ENCODE measurements at regions not wholly inside any gene's neighbourhood (a gene's known extent, or its start where the extent isn't known, plus 50 kb on each side); places are given as distances from the start of the nearest gene placed in this dataset.
"Not testable (repeated sequence)": the region's sequence is repeated elsewhere in the genome, so short reads cannot be mapped to it uniquely, and the experiment has no call there.

DNA sequence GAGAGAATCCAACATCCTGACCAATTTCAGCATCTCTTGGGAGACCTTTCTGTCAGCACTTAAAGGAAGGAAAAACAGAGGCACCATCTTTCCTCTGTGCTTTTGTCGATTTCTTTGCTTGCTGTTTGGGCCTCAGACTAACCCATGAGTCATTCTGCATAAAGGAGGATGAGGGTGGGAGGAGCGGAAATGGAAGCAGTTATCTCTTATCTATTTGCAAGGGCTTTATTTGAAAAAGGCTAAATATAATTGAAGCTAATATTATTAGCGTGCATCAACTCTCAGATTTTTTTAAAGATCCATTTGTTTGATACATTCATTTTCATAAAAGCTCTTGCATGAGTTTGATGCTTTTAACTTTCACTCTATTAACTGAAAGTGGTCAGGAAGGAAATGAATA is 72.9 kb downstream of the ZNF622 start:
- Mint-ChIP-seq H3K36me3 (no peaks in the 10 kb centered on the region), H3K9me3 (no peaks in the 10 kb centered on the region), H3K4me1 (no peaks in the 10 kb centered on the region), H3K4me3 (no peak overlapping the region), H3K27ac (no peak overlapping the region)
- DNase-seq (ENCODE audit: low spot score in 2 of 2) = no peak
- no peak for ATAC-seq

DNA sequence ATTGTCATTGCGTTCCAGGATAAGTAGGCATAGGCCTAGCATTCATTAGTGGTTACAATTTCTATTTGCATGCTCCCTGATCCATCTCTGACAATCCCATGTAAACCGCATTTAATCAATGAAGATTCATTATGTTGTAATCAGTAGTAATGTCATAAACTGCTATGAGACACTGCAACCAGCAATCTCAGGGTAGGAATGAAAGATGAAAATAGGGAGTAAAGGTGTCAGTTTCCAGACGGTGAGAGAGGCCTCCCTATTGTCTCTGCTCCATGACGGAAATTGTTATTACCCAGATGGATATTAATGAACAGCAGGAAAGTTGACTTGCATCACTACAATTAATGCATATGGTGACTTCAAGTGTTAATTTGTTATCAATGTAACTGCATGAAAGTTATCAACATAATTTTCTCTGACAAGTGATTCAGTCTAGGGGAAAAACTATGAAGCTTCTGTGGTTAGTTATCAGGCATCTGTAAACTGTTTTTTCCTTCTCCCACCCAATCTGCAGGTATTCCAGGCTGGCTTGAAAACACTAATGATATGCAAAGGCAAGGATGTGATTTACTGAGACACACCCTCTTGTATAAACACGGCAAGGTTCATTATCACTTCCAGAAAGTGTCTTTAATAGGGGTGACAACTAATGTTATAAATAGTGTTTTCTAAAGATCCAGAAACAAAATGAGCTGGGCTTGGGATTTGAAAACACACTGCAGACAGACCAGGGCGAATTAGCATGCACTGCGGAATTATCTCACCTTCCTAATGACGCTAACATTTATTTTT is 73.5 kb downstream of the ZNF622 start:
- H3K27ac Mint-ChIP-seq = no peak overlapping the region
- H3K9me3 Mint-ChIP-seq = no peaks in the 10 kb centered on the region
- no peaks in the 10 kb centered on the region for H3K36me3 Mint-ChIP-seq
- no peak overlapping the region for H3K4me3 Mint-ChIP-seq
- ATAC-seq (no peak), DNase-seq (ENCODE audit: low spot score in 2 of 2) (no peak)
- no peaks in the 10 kb centered on the region for H3K4me1 Mint-ChIP-seq

- no peaks in the 10 kb centered on the region for H3K36me3 Mint-ChIP-seq
- no peak for ATAC-seq
Measured at GRCh38 chr5:16390825-16391224, 74.8 kb downstream of the ZNF622 start.

GRCh38 chr5:16385516-16386090 is 80.0 kb downstream of the ZNF622 start:
- Mint-ChIP-seq H3K36me3 (no peaks in the 10 kb centered on the region), H3K4me1 (no peaks in the 10 kb centered on the region), H3K9me3 (no peaks in the 10 kb centered on the region), H3K27ac (no peak overlapping the region), H3K4me3 (no peak overlapping the region)
- no peak for ATAC-seq
- no peak for DNase-seq (ENCODE audit: low spot score in 2 of 2)

More at GRCh38 chr5:16390825-16391224, 74.8 kb downstream of the ZNF622 start:
- H3K4me3 Mint-ChIP-seq = no peak overlapping the region
- no peaks in the 10 kb centered on the region for H3K9me3 Mint-ChIP-seq
- no peak for DNase-seq (ENCODE audit: low spot score in 2 of 2)
- no peak overlapping the region for H3K27ac Mint-ChIP-seq
- H3K4me1 Mint-ChIP-seq = no peaks in the 10 kb centered on the region

DNA sequence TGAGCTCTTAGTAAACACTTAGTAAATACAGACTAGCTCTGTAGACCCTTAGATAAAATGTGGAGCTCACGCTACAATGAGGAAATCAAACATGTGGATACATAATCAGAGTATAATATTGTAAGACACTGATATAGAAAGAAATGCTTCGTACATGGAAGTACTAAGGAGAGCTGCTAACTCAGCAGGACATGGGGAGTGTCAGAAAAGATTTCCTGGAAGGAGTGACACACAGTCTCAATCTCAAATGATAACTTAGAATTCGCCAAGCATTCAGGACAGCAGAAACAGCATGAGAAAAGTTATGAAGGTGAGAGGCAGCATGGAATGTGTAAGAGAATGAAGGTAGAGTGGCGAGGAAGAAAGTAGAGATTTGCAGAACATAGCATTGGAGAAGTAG is 80.8 kb downstream of the ZNF622 start:
- DNase-seq (ENCODE audit: low spot score in 2 of 2) (no peak), ATAC-seq (no peak)
- no peaks in the 10 kb centered on the region for H3K4me1 Mint-ChIP-seq
- no peak overlapping the region for H3K27ac Mint-ChIP-seq
- no peak overlapping the region for H3K4me3 Mint-ChIP-seq
- no peaks in the 10 kb centered on the region for H3K36me3 Mint-ChIP-seq
- H3K9me3 Mint-ChIP-seq = no peaks in the 10 kb centered on the region

GRCh38 chr5:16384222-16384621 is 81.4 kb downstream of the ZNF622 start:
- Mint-ChIP-seq H3K27ac (no peak overlapping the region), H3K4me3 (no peak overlapping the region), H3K4me1 (no peaks in the 10 kb centered on the region), H3K9me3 (no peaks in the 10 kb centered on the region), H3K36me3 (no peaks in the 10 kb centered on the region)
- no peak for ATAC-seq
- DNase-seq (ENCODE audit: low spot score in 2 of 2) = no peak

GRCh38 chr5:16383544-16384052 is 82.0 kb downstream of the ZNF622 start:
- no peak overlapping the region for H3K27ac Mint-ChIP-seq
- DNase-seq (ENCODE audit: low spot score in 2 of 2) = no peak
- no peaks in the 10 kb centered on the region for H3K36me3 Mint-ChIP-seq

GRCh38 chr5:16382047-16382446 is 83.6 kb downstream of the ZNF622 start:
- no peaks in the 10 kb centered on the region for H3K9me3 Mint-ChIP-seq
- H3K4me1 Mint-ChIP-seq = no peaks in the 10 kb centered on the region
- ATAC-seq (no peak), DNase-seq (ENCODE audit: low spot score in 2 of 2) (no peak)
- no peak overlapping the region for H3K27ac Mint-ChIP-seq
- no peaks in the 10 kb centered on the region for H3K36me3 Mint-ChIP-seq
- no peak overlapping the region for H3K4me3 Mint-ChIP-seq

More at GRCh38 chr5:16383544-16384052, 82.0 kb downstream of the ZNF622 start:
- Mint-ChIP-seq H3K9me3 (no peaks in the 10 kb centered on the region), H3K4me1 (no peaks in the 10 kb centered on the region), H3K4me3 (no peak overlapping the region)
- no peak for ATAC-seq

- Mint-ChIP-seq H3K9me3 (no peaks in the 10 kb centered on the region), H3K36me3 (no peaks in the 10 kb centered on the region), H3K4me1 (no peaks in the 10 kb centered on the region), H3K27ac (no peak overlapping the region), H3K4me3 (no peak overlapping the region)
- DNase-seq (ENCODE audit: low spot score in 2 of 2) (no peak), ATAC-seq (no peak)
Measured at GRCh38 chr5:16378762-16379161, 86.8 kb downstream of the ZNF622 start.

- Mint-ChIP-seq H3K4me1 (no peaks in the 10 kb centered on the region), H3K4me3 (no peak overlapping the region), H3K9me3 (no peaks in the 10 kb centered on the region), H3K27ac (no peak overlapping the region), H3K36me3 (no peaks in the 10 kb centered on the region)
- DNase-seq (ENCODE audit: low spot score in 2 of 2) (no peak), ATAC-seq (no peak)
Measured at GRCh38 chr5:16372493-16372892, 93.1 kb downstream of the ZNF622 start.

- Mint-ChIP-seq H3K4me3 (no peak overlapping the region), H3K27ac (no peak overlapping the region), H3K4me1 (no peaks in the 10 kb centered on the region), H3K9me3 (no peaks in the 10 kb centered on the region), H3K36me3 (no peaks in the 10 kb centered on the region)
- DNase-seq (ENCODE audit: low spot score in 2 of 2) (no peak), ATAC-seq (no peak)
Measured at GRCh38 chr5:16366491-16366890, 99.1 kb downstream of the ZNF622 start.

GRCh38 chr5:16364910-16365309 is 100.7 kb downstream of the ZNF622 start:
- DNase-seq (ENCODE audit: low spot score in 2 of 2) (no peak), ATAC-seq (no peak)
- Mint-ChIP-seq H3K4me1 (no peaks in the 10 kb centered on the region), H3K36me3 (no peaks in the 10 kb centered on the region), H3K4me3 (no peak overlapping the region), H3K27ac (no peak overlapping the region), H3K9me3 (peaks cover 4% of the 10 kb centered on the region)

DNA sequence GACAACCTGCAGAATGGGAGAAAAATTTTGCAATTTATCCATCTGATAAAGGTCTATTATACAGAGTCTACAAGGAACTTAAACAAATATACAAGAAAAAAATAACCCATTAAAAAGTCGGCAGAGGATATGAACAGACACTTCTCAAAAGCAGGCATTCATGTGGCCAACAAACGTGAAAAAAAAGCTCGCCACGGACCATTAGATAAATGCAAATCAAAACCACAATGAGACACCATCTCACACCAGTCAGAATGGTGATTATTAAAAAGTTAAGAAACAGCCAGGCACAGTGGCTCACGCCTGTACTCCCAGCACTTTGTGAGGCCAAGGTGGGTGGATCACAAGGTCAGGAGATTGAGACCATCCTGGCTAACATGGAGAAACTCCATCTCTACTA is 112.2 kb downstream of the ZNF622 start:
- ATAC-seq; H3K36me3 Mint-ChIP-seq; H3K27ac Mint-ChIP-seq; H3K9me3 Mint-ChIP-seq; H3K4me3 Mint-ChIP-seq; DNase-seq (ENCODE audit: low spot score in 2 of 2); H3K4me1 Mint-ChIP-seq: not testable (repeated sequence)

- Mint-ChIP-seq H3K27ac (no peak overlapping the region), H3K36me3 (no peaks in the 10 kb centered on the region), H3K9me3 (no peaks in the 10 kb centered on the region), H3K4me3 (no peak overlapping the region), H3K4me1 (no peaks in the 10 kb centered on the region)
- ATAC-seq (no peak), DNase-seq (ENCODE audit: low spot score in 2 of 2) (no peak)
Measured at GRCh38 chr5:16350816-16351215, 114.8 kb downstream of the ZNF622 start.

DNA sequence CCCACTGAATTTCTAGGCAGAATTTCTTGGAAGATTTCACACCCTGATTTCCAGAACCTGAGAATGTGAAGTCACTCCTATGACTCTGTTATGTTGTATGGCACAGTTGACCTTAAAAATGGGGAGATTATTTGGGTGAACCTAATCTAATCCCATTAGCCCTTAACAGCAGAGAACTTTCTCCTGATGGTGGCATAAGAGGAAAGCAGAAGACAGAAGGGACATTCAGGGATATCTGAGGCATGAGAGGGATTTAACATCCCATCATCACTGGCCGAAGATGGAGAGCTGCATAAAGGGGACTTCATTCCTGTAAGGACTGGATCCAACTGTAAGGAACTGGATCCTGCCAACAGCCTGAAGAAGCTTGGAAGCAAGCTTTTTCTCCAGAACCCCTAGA is 119.2 kb downstream of the ZNF622 start:
- no peak for DNase-seq (ENCODE audit: low spot score in 2 of 2)
- Mint-ChIP-seq H3K36me3 (no peaks in the 10 kb centered on the region), H3K9me3 (no peaks in the 10 kb centered on the region), H3K4me1 (no peaks in the 10 kb centered on the region), H3K4me3 (no peak overlapping the region), H3K27ac (no peak overlapping the region)
- ATAC-seq = no peak

DNA sequence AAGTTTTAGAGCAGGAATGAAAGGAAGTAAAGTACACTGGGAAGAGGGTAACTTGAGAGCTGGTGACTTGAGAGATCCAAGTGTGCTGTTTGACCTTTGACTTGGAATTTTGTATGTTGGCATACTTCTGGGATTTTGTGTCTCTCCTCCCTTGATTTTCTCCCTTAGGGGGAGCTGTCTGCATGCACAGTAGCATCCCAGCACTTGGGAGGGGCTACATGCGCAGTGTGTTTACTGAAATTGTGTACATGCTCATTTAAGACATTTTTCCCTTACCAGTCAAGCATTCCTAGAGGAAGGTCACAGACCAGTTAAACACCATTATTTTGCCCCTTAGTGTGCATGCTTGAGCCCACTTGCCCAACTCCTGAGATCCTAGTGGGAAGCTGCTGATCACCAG is 120.1 kb downstream of the ZNF622 start:
- H3K27ac Mint-ChIP-seq = no peak overlapping the region

More for the DNA sequence above, 120.1 kb downstream of the ZNF622 start:
- no peaks in the 10 kb centered on the region for H3K4me1 Mint-ChIP-seq
- DNase-seq (ENCODE audit: low spot score in 2 of 2) (no peak), ATAC-seq (no peak)
- no peaks in the 10 kb centered on the region for H3K36me3 Mint-ChIP-seq
- no peak overlapping the region for H3K4me3 Mint-ChIP-seq
- no peaks in the 10 kb centered on the region for H3K9me3 Mint-ChIP-seq

Measured in stimulated activated effector memory CD8-positive, alpha-beta T cell treated with anti-CD3 and anti-CD28 coated beads, Interleukin-12 subunit alpha, Interleukin-12 subunit beta, amount 100 ng/mL, for 72 hours (primary cell).